Loucy (cell line): ENCODE measurements at regions not wholly inside any gene's neighbourhood (a gene's known extent, or its start where the extent isn't known, plus 50 kb on each side); places are given as distances from the start of the nearest gene placed in this dataset.

Experiments
- H2AFZ ChIP-seq: fragments of 200-600 bp; sonication (generic); 2 replicates; pipeline ENCODE4 v1.6.0; 2016; ENCODE audit warnings: antibody characterized with exemption, mild to moderate bottlenecking, low read length, moderate library complexity
- H3F3A ChIP-seq: fragments of 200-600 bp; 2 replicates; pipeline ENCODE4 v1.6.0; 2016; ENCODE audit warnings: antibody characterized with exemption, low read depth, mild to moderate bottlenecking
- H3K27me3 ChIP-seq: fragments of 200-600 bp; sonication (generic); 2 replicates; pipeline ENCODE4 v1.6.1; 2014; ENCODE audit warnings: low read length, mild to moderate bottlenecking; ENCODE audit not compliant: insufficient read depth, poor library complexity, severe bottlenecking
- H3K36me3 ChIP-seq: fragments of 200-600 bp; sonication (generic); 2 replicates; pipeline ENCODE4 v1.6.1; 2016; ENCODE audit warnings: low read length; ENCODE audit not compliant: insufficient read depth
- H3K4me1 ChIP-seq: fragments of 200-600 bp; sonication (generic); 2 replicates; pipeline ENCODE4 v1.5.1; 2014; ENCODE audit warnings: low read length, mild to moderate bottlenecking; ENCODE audit not compliant: insufficient read depth, poor library complexity, severe bottlenecking
- H3K4me2 ChIP-seq: fragments of 200-600 bp; sonication (generic); 2 replicates; pipeline ENCODE4 v1.6.0; 2014; ENCODE audit warnings: antibody characterized with exemption, low read length, low read depth, mild to moderate bottlenecking; ENCODE audit not compliant: poor library complexity, severe bottlenecking
- H3K4me3 ChIP-seq: fragments of 200-600 bp; sonication (generic); 2 replicates; pipeline ENCODE4 v1.5.1; 2014; ENCODE audit warnings: low read length, mild to moderate bottlenecking, mixed read lengths; ENCODE audit not compliant: poor library complexity, severe bottlenecking
- H3K79me2 ChIP-seq: fragments of 200-600 bp; sonication (generic); 2 replicates; pipeline ENCODE4 v1.6.1; 2014; ENCODE audit warnings: low read length; ENCODE audit not compliant: insufficient read depth
- H3K9ac ChIP-seq: fragments of 200-600 bp; sonication (generic); 2 replicates; pipeline ENCODE4 v1.6.0; 2014; ENCODE audit warnings: mild to moderate bottlenecking, low read depth, low read length, moderate library complexity; ENCODE audit not compliant: poor library complexity, severe bottlenecking
- H3K9me2 ChIP-seq: fragments of 200-600 bp; sonication (generic); replicated peaks from 2 replicates; pipeline ENCODE4 v1.6.1; 2016; ENCODE audit warnings: low read depth, low read length, mixed read lengths
- H3K9me3 ChIP-seq: fragments of 200-600 bp; sonication (generic); 2 replicates; pipeline ENCODE4 v1.6.1; 2014; ENCODE audit warnings: mild to moderate bottlenecking, antibody characterized with exemption, low read length, low read depth; ENCODE audit not compliant: insufficient read depth
- H4K20me1 ChIP-seq: fragments of 200-600 bp; sonication (generic); 2 replicates; pipeline ENCODE4 v1.6.0; 2014; ENCODE audit warnings: antibody characterized with exemption, low read length, mild to moderate bottlenecking; ENCODE audit not compliant: insufficient read depth, poor library complexity, severe bottlenecking
- CTCF ChIP-seq: fragments of 200-600 bp; sonication (generic); conservative IDR thresholded peaks from 2 replicates; pipeline ENCODE4 v1.5.1; 2014; ENCODE audit warnings: mild to moderate bottlenecking, antibody characterized with exemption, low read length
- EZH2phosphoT487 ChIP-seq: fragments of 200-600 bp; IDR thresholded peaks from 2 replicates; pipeline ENCODE4 v1.6.1; 2018; ENCODE audit warnings: antibody characterized with exemption, mild to moderate bottlenecking, moderate library complexity, borderline replicate concordance

- TF ChIP-seq CTCF = no peak
- no peak for TF ChIP-seq EZH2phosphoT487
- Histone ChIP-seq H2AFZ (no peak overlapping the region), H3K27me3 (no peaks in the 10 kb centered on the region), H3K9me3 (no peaks in the 10 kb centered on the region), H4K20me1 (no peaks in the 10 kb centered on the region), H3K4me3 (no peak overlapping the region), H3K36me3 (no peaks in the 10 kb centered on the region), H3K9ac (no peak overlapping the region), H3K4me2 (no peak overlapping the region), H3F3A (no peaks in the 10 kb centered on the region), H3K9me2 (no peaks in the 10 kb centered on the region), H3K79me2 (no peaks in the 10 kb centered on the region), H3K4me1 (no peaks in the 10 kb centered on the region)
Observed at GRCh38 chr9:84101964-84102632, 121.5 kb downstream of the RMI1 start.

- no peaks in the 10 kb centered on the region for H3F3A ChIP-seq
- TF ChIP-seq EZH2phosphoT487 (no peak), CTCF (no peak)
- no peaks in the 10 kb centered on the region for H3K4me1 ChIP-seq
- no peaks in the 10 kb centered on the region for H3K9me2 ChIP-seq
- H3K79me2 ChIP-seq = no peaks in the 10 kb centered on the region
- no peaks in the 10 kb centered on the region for H3K9me3 ChIP-seq
- H3K4me2 ChIP-seq = no peak overlapping the region
- H3K9ac ChIP-seq = no peak overlapping the region
- no peaks in the 10 kb centered on the region for H4K20me1 ChIP-seq
- no peak overlapping the region for H2AFZ ChIP-seq
- no peaks in the 10 kb centered on the region for H3K36me3 ChIP-seq
- no peak overlapping the region for H3K4me3 ChIP-seq
- H3K27me3 ChIP-seq = no peaks in the 10 kb centered on the region
Observed at GRCh38 chr9:84103651-84104377, 123.2 kb downstream of the RMI1 start.

GRCh38 chr9:84107081-84107480, 126.5 kb downstream of the RMI1 start:
- Histone ChIP-seq H3K4me2 (no peak overlapping the region), H2AFZ (no peak overlapping the region), H3F3A (no peaks in the 10 kb centered on the region), H3K9me3 (no peaks in the 10 kb centered on the region), H3K9ac (no peak overlapping the region), H4K20me1 (no peaks in the 10 kb centered on the region), H3K4me1 (no peaks in the 10 kb centered on the region), H3K27me3 (no peaks in the 10 kb centered on the region), H3K79me2 (no peaks in the 10 kb centered on the region), H3K9me2 (no peaks in the 10 kb centered on the region), H3K4me3 (no peak overlapping the region), H3K36me3 (no peaks in the 10 kb centered on the region)
- no peak for TF ChIP-seq CTCF
- TF ChIP-seq EZH2phosphoT487 = no peak
